HG03469 (cell line): ENCODE measurements at regions not wholly inside any gene's neighbourhood (a gene's known extent, or its start where the extent isn't known, plus 50 kb on each side); places are given as distances from the start of the nearest gene placed in this dataset.
"Not testable (repeated sequence)": the region's sequence is repeated elsewhere in the genome, so short reads cannot be mapped to it uniquely, and the experiment has no call there.

Source experiments
- ATAC-seq: cut with Tn5 transposase; IDR thresholded peaks from one replicate; pipeline ENCODE4 v1.9.1; 2021; ENCODE audit warnings: mild to moderate bottlenecking, moderate library complexity, moderate number of reproducible peaks; ENCODE audit not compliant: unreplicated experiment

DNA sequence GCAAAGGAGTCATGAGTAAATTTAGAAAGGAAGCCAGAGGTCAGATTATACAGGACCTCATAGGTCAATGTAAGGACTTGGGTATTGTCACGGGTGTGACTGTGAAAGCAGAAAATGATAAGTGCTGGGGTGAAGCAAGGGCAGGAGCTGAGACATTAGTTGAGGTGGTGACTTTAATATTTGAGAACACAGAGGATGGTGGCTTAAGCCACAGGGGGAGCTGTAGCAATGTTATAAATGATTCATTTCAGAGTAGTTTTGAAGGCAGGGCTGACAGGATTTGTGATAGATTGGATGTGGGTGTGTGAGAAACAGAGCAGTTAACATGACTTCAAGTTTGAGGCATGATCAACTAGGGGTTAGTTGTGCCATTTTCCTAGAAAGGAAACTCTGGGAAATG, 659.9 kb downstream of the EPM2A start:
- no peak for ATAC-seq

DNA sequence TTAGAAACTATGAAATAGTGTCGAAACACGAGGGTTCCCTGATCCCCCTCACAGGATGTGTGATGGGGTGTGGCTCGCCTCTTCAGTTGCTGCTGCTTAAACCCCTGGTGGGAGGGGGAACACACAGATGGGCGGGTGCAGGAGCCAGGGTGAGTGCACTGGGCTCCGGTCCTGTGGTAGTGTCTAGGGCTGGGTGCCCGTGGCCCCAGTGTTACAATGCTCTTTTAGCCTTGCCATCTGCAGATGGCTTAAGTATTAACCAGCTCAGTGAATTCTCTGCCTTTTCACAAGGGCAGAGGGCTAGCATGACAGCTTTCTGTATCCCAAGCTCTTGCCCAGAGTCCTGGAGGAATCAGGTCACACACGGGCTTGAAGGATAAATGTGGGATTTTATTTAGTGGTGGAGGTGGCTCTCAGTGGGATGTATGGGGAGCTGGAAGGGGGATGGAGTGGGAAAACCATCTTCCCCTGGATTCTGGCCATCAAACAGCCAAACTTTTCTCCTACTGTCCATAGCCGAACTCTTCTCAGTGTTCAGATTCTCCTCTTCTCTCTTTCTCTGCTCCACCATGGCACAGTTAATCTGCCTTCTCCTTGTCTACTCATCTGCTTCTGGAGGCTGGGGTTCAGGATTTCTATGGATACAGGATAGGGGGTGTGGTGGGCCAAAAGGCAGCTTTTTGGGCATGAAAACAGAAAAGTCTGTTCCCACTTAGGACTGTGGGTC, 659.0 kb downstream of the EPM2A start:
- ATAC-seq = no peak

GRCh38 chr6:145077382-145077781, 657.9 kb downstream of the EPM2A start:
- no peak for ATAC-seq

DNA sequence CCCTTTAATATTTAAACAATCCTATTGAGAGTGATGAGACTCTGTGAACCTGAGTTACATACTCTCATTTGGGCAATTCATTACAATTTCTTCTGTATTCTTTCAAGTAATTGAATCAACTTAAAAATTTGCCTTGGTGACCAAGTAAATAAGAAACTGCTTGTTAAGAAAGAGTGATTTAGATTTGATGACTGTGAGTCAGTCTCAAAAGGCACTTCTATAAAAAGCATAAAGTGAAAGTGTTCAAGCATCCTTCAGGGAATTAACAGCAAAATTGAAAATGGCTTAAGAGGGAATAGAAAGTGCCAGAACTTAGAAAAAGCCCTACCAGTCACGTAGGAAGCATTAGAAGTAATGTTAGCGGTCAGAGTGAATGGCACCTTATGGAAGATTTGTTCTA, 654.7 kb downstream of the EPM2A start:
- ATAC-seq = no peak

- no peak for ATAC-seq
Observed at GRCh38 chr6:145081677-145082076, 653.6 kb downstream of the EPM2A start.

GRCh38 chr6:145082359-145082758, 653.0 kb downstream of the EPM2A start:
- no peak for ATAC-seq

- peak; percentile 46 for ATAC-seq
Observed at GRCh38 chr6:145086197-145086596, 649.1 kb downstream of the EPM2A start.

DNA sequence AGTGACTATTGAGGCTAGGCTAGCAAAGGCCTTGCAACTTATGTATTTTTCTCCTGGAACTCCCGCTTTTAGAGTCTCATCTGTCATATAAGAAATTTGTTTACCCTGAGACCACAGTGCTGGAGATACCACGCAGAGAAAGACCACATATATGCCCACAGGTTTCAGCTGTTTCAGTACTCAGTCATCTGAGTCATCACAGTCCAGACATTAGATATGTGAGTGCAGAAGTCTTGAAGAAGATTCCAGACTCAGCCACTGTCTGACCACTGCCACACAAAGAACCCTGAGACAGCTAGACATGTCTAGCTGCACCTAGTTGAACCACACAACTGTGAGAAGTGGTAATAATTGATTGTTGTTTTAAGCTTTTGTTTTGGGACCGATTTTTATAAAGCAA, 648.3 kb downstream of the EPM2A start:
- ATAC-seq = peak; percentile 52

- no peak for ATAC-seq
Observed at GRCh38 chr6:145090801-145091585, 644.3 kb downstream of the EPM2A start.

- no peak for ATAC-seq
Observed at GRCh38 chr6:145091586-145092142, 643.7 kb downstream of the EPM2A start.

DNA sequence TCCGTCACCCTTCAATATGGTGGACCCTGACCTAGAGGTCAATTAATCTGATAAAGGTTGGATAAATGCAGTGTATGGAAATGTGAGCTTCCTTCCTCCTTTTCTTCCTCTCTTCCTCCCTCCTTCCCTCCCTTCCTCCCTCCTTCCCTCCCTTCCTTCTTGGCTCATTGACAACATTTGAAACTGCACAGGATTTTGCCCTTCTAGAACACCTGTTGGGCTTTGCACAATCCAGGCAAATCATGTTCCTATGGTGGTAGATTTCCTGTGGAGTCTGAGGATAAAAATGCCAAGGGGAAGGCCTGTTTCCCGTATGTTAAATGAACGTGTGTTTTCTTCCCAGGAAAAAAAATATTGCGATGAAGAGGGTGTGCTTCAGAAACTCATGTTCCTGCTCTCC, 642.8 kb downstream of the EPM2A start:
- ATAC-seq = no peak

GRCh38 chr6:145093226-145093625, 642.1 kb downstream of the EPM2A start:
- ATAC-seq = no peak

DNA sequence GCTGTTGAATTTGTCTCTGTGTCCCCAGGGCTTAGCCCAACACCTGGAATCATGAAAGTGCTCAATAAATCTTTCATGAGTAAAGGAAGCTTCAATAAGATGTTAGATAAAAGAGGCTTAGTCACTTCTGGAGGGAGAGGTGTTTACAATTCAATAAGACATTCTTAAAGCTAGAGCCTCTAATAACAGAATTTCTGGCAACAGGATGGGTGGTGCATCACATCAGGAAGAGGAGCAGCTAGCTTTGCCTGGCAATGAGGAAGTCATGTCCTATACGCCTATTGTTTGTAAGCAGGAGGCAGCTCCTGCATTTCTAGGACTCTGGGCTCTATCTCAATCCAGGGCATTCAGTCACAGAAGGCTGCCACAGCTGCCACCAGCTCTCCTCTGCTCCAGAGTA, 638.5 kb downstream of the EPM2A start:
- ATAC-seq = no peak

GRCh38 chr6:145098127-145098526, 637.2 kb downstream of the EPM2A start:
- ATAC-seq = not testable (repeated sequence)

DNA sequence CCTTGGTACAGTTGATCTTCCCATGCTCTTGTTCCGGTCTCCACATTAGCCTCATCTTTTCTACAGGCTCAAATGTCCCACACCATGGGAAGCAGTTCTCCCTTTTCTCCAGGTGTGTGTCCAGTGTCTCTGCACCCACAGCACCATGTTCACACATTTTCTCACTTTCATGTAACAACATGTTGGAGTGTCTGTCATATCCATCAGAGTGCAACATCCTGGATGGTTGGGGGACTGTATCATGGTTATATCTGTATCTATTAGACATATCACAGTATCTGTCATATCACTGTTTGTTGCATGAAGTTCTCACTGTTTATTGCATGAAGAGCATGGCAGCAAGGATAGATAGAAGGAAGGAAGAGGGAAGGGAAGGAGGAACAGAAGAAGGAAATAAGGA, 635.6 kb downstream of the EPM2A start:
- no peak for ATAC-seq

DNA sequence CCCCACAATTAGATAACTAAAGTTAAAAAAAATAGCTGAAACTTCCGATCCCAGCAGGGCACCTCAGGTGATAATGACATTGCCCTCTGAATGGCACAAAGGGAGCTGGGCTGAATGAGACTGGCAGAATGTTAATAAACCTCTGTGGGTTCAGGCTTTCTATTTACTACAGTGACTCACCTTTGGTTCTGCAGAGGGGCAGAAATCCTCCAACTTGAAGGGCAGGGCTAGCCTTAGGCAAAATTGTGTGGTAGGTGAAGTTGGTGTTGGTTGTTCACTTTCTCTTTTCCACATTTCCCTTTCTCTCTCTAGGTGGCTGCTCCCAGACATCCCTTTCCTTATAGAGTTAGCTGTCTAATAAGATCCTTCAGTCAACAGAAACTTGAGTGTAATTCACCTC, 625.2 kb downstream of the EPM2A start:
- no peak for ATAC-seq

GRCh38 chr6:145111407-145111806, 623.9 kb downstream of the EPM2A start:
- not testable (repeated sequence) for ATAC-seq

GRCh38 chr6:145112711-145113148, 622.6 kb downstream of the EPM2A start:
- no peak for ATAC-seq

DNA sequence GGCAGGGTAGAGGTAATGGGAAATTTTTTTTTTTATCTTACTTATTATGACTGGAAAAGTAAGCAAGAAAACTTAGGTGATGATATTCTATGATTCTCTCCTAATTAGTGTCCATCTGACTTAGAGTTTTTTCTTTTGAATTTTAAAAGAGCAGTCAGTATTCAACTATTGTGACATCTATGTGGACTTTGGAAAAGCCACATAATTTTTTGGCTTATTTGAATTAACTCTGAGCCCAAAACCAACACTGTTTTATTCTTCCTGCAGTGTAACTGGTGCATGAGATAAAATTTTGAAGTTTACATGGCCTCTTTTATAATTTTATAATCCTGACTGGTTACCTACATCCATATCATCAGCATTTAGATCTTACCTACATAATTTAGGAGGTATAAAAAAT, 619.7 kb downstream of the EPM2A start:
- ATAC-seq = no peak

DNA sequence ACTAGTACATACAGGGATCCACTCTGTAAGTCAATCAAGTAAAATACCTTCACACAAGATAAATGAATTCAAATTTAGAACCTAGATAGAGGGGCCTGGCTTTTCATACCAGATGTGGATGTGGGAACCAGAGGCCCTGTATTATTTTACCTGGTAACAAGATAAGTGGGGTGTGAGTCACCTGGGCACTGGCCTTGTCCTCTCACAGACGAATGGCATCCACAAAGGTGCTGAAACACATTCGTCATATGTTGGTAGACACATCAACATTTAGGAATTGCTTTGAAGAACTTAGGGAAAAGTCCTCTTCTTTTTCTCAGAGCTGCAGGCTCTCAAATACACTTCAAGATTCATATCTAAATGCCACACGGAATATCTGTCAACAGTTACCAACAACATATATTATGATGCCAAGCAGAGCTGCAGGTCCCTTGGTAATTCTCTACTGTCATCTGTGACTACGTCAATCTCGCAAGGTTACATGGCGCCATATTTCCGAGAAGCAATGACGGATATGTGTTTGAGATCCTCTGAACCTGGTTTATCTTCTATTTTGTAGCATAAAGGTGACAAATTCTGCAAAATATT, 618.6 kb downstream of the EPM2A start:
- ATAC-seq = no peak

DNA sequence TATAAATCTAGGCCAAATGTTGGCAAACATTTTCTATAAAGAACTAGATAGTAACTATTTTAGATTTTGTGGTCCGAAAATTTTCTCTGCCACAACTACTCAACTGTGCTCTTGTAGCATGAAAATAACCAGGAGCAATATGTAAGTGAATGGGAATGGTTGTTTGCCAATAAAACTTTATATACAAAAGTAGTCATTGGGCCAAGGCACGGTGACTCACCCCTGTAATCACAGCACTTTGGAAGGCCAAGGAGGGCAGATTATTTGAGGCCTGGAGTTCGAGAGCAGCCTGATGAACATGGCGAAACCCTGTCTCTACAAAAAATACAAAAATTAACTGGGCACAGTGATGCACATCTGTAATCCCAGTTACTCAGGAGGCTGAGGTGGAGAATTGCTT, 617.1 kb downstream of the EPM2A start:
- ATAC-seq = no peak

DNA sequence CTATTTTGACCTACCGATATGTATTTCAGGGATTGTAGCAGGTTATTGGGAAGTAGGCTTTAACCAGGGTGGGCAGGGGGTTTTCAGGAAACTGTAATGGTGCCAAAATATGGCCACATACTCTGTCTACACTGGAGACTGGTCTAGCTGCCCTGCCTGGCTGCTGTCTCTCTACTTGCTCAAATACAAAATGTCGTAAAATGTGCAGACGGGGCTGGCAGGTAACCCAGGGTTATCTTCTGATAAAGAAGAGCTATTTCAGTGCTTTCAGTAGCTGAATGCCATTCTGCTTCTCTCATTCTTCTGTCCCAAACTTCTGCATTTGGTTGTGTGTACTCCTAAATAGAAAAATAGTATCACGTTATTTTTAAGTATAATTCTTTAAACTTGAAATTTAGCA, 616.2 kb downstream of the EPM2A start:
- no peak for ATAC-seq
